Ovary (tissue), 3 donors: ENCODE measurements at regions not wholly inside any gene's neighbourhood (a gene's known extent, or its start where the extent isn't known, plus 50 kb on each side); places are given as distances from the start of the nearest gene placed in this dataset.

ENCODE experiments used
- EP300 ChIP-seq: sonication (generic); formaldehyde crosslinking; IDR thresholded peaks from one replicate; pipeline ENCODE4 v1.6.1; 2017; ENCODE audit warnings: antibody characterized with exemption
- TF ChIP-seq, protein P1 (sequence below), 3 donors: fragments of 450-650 bp in 2 of 3; fragments of 200-600 bp in 1 of 3; IDR thresholded peaks; one replicate each; pipeline versions ENCODE4 v1.5.1 to v1.8.0; 2016 to 2022; ENCODE audit warnings: antibody characterized with exemption in 3 of 3, mild to moderate bottlenecking in 1 of 3
- donor health status: DM: no; HTN: no; CAD: no.

DNA sequence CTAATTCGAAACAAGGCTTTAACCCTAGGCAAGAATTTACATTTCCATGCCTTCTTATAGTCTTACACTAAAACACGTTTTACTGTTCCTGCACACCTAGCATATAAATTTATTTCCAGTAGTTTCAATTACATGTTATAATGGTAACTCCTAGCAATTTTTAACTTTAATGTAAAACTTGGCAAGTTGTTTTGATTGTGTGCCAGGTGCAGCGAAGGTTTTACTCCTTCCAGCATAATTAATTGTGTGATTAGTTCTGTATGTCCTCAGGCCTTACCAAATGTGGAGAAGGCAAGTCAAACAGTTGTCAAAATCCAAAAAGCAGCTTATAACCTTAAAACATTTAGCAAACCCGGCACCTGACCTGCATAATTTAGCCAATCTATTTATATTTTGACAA, 114.8 kb downstream of the KCNK1 start:
- TF ChIP-seq EP300, result no peak
- TF ChIP-seq, protein P1, sequence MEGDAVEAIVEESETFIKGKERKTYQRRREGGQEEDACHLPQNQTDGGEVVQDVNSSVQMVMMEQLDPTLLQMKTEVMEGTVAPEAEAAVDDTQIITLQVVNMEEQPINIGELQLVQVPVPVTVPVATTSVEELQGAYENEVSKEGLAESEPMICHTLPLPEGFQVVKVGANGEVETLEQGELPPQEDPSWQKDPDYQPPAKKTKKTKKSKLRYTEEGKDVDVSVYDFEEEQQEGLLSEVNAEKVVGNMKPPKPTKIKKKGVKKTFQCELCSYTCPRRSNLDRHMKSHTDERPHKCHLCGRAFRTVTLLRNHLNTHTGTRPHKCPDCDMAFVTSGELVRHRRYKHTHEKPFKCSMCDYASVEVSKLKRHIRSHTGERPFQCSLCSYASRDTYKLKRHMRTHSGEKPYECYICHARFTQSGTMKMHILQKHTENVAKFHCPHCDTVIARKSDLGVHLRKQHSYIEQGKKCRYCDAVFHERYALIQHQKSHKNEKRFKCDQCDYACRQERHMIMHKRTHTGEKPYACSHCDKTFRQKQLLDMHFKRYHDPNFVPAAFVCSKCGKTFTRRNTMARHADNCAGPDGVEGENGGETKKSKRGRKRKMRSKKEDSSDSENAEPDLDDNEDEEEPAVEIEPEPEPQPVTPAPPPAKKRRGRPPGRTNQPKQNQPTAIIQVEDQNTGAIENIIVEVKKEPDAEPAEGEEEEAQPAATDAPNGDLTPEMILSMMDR (IDR thresholded peaks at IDR 0.05), result no peak
